GM12878 (cell line): ENCODE measurements at regions not wholly inside any gene's neighbourhood (a gene's known extent, or its start where the extent isn't known, plus 50 kb on each side); places are given as distances from the start of the nearest gene placed in this dataset.

ENCODE experiments used
- ATAC-seq: fragments of 200-7000 bp; cut with Tn5 transposase; 3 replicates; pipeline ENCODE4 v1.9.1; 2020; ENCODE audit warnings: mild to moderate bottlenecking, moderate library complexity
- BruUV-seq: library from RNA; stranded (reverse); fragments of 400-500 nt; replicated peaks from 2 replicates; lab custom pipeline; 2021; lab: Mats Ljungman, UMichigan
- CTCF ChIA-PET: fragments of 300-600 bp; sonication (Branson Sonifier 250); formaldehyde crosslinking; extraction: SDS; loops from one replicate; lab custom pipeline; 2021; ENCODE audit warnings: inconsistent platforms; lab: Yijun Ruan, JAX
- POLR2A ChIA-PET: fragments of 350-600 bp; formaldehyde crosslinking; extraction: SDS; loops from one replicate; lab custom pipeline; 2021; ENCODE audit warnings: inconsistent platforms; lab: Charles Lee
- RAD21 ChIA-PET: fragments of 300-600 bp; sonication (Branson Sonifier 250); formaldehyde crosslinking; loops from one replicate; lab custom pipeline; 2023; ENCODE audit warnings: antibody characterized with exemption; ENCODE audit not compliant: unreplicated experiment; lab: Charles Lee
- SMC1A ChIA-PET: fragments of 300-600 bp; sonication (Branson Sonifier 250); formaldehyde crosslinking; loops from one replicate; lab custom pipeline; 2023; ENCODE audit not compliant: unreplicated experiment, uncharacterized antibody; lab: Charles Lee
- DNase-seq: peaks from one replicate; pipeline ENCODE4 v3.0.0-alpha.2; 2011; ENCODE audit warnings: low read depth, low spot score
- FAIRE-seq: peaks from 3 replicates; lab custom pipeline; 2011; peaks lifted over from hg19 to GRCh38; lab: Jason Lieb, UNC
- H2AFZ ChIP-seq: 2 replicates; pipeline ENCODE4 v1.6.0; 2011; ENCODE audit warnings: low read depth, low read length, control low read depth; ENCODE audit not compliant: control insufficient read depth
- H3K27ac ChIP-seq: 2 replicates; pipeline ENCODE4 v1.5.1; 2011; ENCODE audit warnings: control low read depth; ENCODE audit not compliant: control insufficient read depth, insufficient read depth
- H3K27me3 ChIP-seq, 2 experiments: replicated peaks in 1 of 2; 2 replicates each; pipeline versions ENCODE4 v1.6.0 to v1.6.1; 2011; ENCODE audit warnings: low read length in 1 of 2; ENCODE audit not compliant: control insufficient read depth in 2 of 2, insufficient read depth in 2 of 2
- H3K36me3 ChIP-seq, 2 experiments: 2 replicates each; pipeline ENCODE4 v1.5.1; 2011; ENCODE audit warnings: low read length in 1 of 2; ENCODE audit not compliant: control insufficient read depth in 2 of 2, insufficient read depth in 2 of 2
- H3K4me1 ChIP-seq: 2 replicates; pipeline ENCODE4 v1.6.1; 2011; ENCODE audit warnings: mild to moderate bottlenecking, low read length, moderate library complexity, mixed read lengths; ENCODE audit not compliant: control insufficient read depth, insufficient read depth
- H3K4me2 ChIP-seq: 2 replicates; pipeline ENCODE4 v1.6.0; 2011; ENCODE audit warnings: control low read depth; ENCODE audit not compliant: control insufficient read depth, insufficient read depth
- H3K4me3 ChIP-seq: fragments of 200-600 bp; sonication (generic); 2 replicates; pipeline ENCODE4 v1.5.1; 2016
- H3K79me2 ChIP-seq: 2 replicates; pipeline ENCODE4 v1.6.0; 2011; ENCODE audit warnings: low read length; ENCODE audit not compliant: control insufficient read depth, insufficient read depth
- H3K9ac ChIP-seq: 2 replicates; pipeline ENCODE4 v1.8.0; 2011; ENCODE audit warnings: low read length, control low read depth, mixed read lengths; ENCODE audit not compliant: control insufficient read depth, insufficient read depth
- H3K9me3 ChIP-seq: replicated peaks from 3 replicates; pipeline ENCODE4 v1.5.1; 2011; ENCODE audit warnings: mild to moderate bottlenecking, low read length; ENCODE audit not compliant: control insufficient read depth, insufficient read depth
- H4K20me1 ChIP-seq: 2 replicates; pipeline ENCODE4 v1.6.0; 2011; ENCODE audit not compliant: control insufficient read depth, insufficient read depth
- CBFB ChIP-seq: IDR thresholded peaks from 2 replicates; pipeline ENCODE4 v1.6.1; 2016; ENCODE audit warnings: antibody characterized with exemption, low read depth
- CHD1 ChIP-seq: IDR thresholded peaks from 2 replicates; pipeline ENCODE4 v1.6.1; 2012; ENCODE audit warnings: low read depth, low read length, improper control_type of control experiment
- CHD2 ChIP-seq: IDR thresholded peaks from 2 replicates; pipeline ENCODE4 v1.6.1; 2011; ENCODE audit warnings: low read depth, low read length, improper control_type of control experiment, borderline replicate concordance
- KAT2A ChIP-seq: conservative IDR thresholded peaks from 2 replicates; pipeline ENCODE4 v1.6.1; 2011; ENCODE audit warnings: low read depth, low read length; ENCODE audit not compliant: control insufficient read depth
- KLF5 ChIP-seq: fragments of 450-650 bp; IDR thresholded peaks from 2 replicates; pipeline ENCODE4 v1.6.1; 2014; ENCODE audit warnings: mild to moderate bottlenecking; ENCODE audit not compliant: partially characterized antibody
- MXI1 ChIP-seq: fragments of 150-350 bp; IDR thresholded peaks from 2 replicates; pipeline ENCODE4 v1.6.1; 2011; ENCODE audit warnings: low read depth, mild to moderate bottlenecking, inconsistent platforms, low read length, improper control_type of control experiment
- NFXL1 ChIP-seq: fragments of 450-650 bp; IDR thresholded peaks from 2 replicates; pipeline ENCODE4 v1.6.1; 2017; ENCODE audit warnings: antibody characterized with exemption, mild to moderate bottlenecking, borderline replicate concordance
- PML ChIP-seq: IDR thresholded peaks from 2 replicates; pipeline ENCODE4 v1.6.1; 2012; ENCODE audit warnings: low read length, inconsistent platforms
- RCOR1 ChIP-seq: conservative IDR thresholded peaks from 2 replicates; pipeline ENCODE4 v1.6.1; 2012; ENCODE audit warnings: low read depth, low read length, improper control_type of control experiment
- RFX5 ChIP-seq: IDR thresholded peaks from 2 replicates; pipeline ENCODE4 v1.6.1; 2011; ENCODE audit warnings: low read depth, low read length, improper control_type of control experiment
- SMAD5 ChIP-seq: IDR thresholded peaks from 2 replicates; pipeline ENCODE4 v1.6.1; 2016; ENCODE audit warnings: antibody characterized with exemption, low read depth
- SMARCA5 ChIP-seq: fragments of 450-650 bp; IDR thresholded peaks from 2 replicates; pipeline ENCODE4 v1.6.1; 2017; ENCODE audit warnings: mild to moderate bottlenecking
- SREBF2 ChIP-seq: IDR thresholded peaks from 2 replicates; pipeline ENCODE4 v1.6.1; 2012; ENCODE audit warnings: mild to moderate bottlenecking, low read length
- STAT1 ChIP-seq: fragments of 450-650 bp; conservative IDR thresholded peaks from 2 replicates; pipeline ENCODE4 v1.6.1; 2014; ENCODE audit warnings: antibody characterized with exemption, mild to moderate bottlenecking
- SUZ12 ChIP-seq: fragments of 200-600 bp; sonication (generic); IDR thresholded peaks from one replicate; pipeline ENCODE4 v1.6.1; 2018; ENCODE audit warnings: antibody characterized with exemption, mild to moderate bottlenecking; ENCODE audit not compliant: unreplicated experiment
- ZNF622 ChIP-seq: fragments of 450-650 bp; IDR thresholded peaks from 2 replicates; pipeline ENCODE4 v1.6.1; 2017; ENCODE audit warnings: mild to moderate bottlenecking, inconsistent platforms
- ZSCAN29 ChIP-seq: fragments of 450-650 bp; IDR thresholded peaks from 2 replicates; pipeline ENCODE4 v1.6.1; 2017; ENCODE audit warnings: mild to moderate bottlenecking, moderate library complexity
- WGBS: methylation state at CpG from one replicate; pipeline ENCODE4 v1.1.6; 2016; ENCODE audit warnings: low lambda C conversion rate; ENCODE audit not compliant: insufficient replicate concordance, insufficient coverage; ENCODE audit errors: missing lambda C conversion rate; 5-methylcytosine and 5-hydroxymethylcytosine counted together
- in situ Hi-C: fragments of 300-500 bp; cut with MboI; formaldehyde crosslinking; loops from 9 replicates; pipeline ENCODE4 v1.14.3; 2018; ENCODE audit warnings: mixed read lengths
- intact Hi-C: fragments of 100-400 bp; cut with micrococcal nuclease; formaldehyde crosslinking; loops from one replicate; pipeline ENCODE4 v1.14.2; 2022; ENCODE audit not compliant: unreplicated experiment
- TF ChIP-seq, protein P1 (sequence below): fragments of 450-650 bp; IDR thresholded peaks from 2 replicates; pipeline ENCODE4 v1.6.1; 2017; ENCODE audit warnings: mild to moderate bottlenecking, moderate library complexity
- TF ChIP-seq, protein P2 (sequence below): fragments of 450-650 bp; IDR thresholded peaks from 2 replicates; pipeline ENCODE4 v1.6.1; 2017; ENCODE audit warnings: antibody characterized with exemption, mild to moderate bottlenecking, moderate library complexity
- TF ChIP-seq, protein P3 (sequence below): IDR thresholded peaks from 2 replicates; pipeline ENCODE4 v1.6.1; 2012; ENCODE audit warnings: low read length, inconsistent platforms

DNA sequence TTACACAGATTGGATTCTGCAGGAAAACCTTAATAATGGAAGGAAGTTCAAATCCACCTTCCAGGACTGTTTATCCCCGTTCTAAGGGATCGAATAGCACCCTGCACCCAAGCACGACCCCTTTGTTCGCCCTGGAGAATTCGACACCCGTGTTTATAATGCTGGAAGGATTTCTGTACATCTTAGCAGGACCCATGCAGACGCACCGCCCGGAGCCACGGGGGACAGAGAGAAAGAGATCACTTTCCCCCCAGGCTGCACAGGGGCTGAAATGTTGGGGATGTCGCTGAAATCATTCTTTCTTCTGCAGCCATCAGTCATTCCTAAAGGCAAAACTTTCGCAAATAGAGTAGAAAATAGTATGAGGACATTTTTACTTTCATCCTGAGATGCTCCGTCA is 238.7 kb upstream of the SALL3 start:
- ChIA-PET SMC1A (no interaction called here), POLR2A (no interaction called here), RAD21 (no interaction called here), CTCF (no interaction called here)
- no TSS peak for BruUV-seq
- H4K20me1 ChIP-seq = no peaks in the 10 kb centered on the region
- ATAC-seq = no peak
- no peak overlapping the region for H3K27ac ChIP-seq
- H3K36me3 ChIP-seq = no peaks in the 10 kb centered on the region
- in situ Hi-C loops = no loop called here
- H3K4me2 ChIP-seq = no peak overlapping the region
- no peak overlapping the region for H3K4me3 ChIP-seq
- TF ChIP-seq SUZ12 (no peak), ZSCAN29 (no peak), MXI1 (no peak), SREBF2 (no peak), KLF5 (no peak), STAT1 (no peak), PML (no peak), CHD2 (no peak), ZNF622 (no peak), CBFB (no peak), RCOR1 (no peak), RFX5 (no peak), SMAD5 (no peak), SMARCA5 (no peak), CHD1 (no peak), KAT2A (no peak), NFXL1 (no peak)
- TF ChIP-seq, protein P1, sequence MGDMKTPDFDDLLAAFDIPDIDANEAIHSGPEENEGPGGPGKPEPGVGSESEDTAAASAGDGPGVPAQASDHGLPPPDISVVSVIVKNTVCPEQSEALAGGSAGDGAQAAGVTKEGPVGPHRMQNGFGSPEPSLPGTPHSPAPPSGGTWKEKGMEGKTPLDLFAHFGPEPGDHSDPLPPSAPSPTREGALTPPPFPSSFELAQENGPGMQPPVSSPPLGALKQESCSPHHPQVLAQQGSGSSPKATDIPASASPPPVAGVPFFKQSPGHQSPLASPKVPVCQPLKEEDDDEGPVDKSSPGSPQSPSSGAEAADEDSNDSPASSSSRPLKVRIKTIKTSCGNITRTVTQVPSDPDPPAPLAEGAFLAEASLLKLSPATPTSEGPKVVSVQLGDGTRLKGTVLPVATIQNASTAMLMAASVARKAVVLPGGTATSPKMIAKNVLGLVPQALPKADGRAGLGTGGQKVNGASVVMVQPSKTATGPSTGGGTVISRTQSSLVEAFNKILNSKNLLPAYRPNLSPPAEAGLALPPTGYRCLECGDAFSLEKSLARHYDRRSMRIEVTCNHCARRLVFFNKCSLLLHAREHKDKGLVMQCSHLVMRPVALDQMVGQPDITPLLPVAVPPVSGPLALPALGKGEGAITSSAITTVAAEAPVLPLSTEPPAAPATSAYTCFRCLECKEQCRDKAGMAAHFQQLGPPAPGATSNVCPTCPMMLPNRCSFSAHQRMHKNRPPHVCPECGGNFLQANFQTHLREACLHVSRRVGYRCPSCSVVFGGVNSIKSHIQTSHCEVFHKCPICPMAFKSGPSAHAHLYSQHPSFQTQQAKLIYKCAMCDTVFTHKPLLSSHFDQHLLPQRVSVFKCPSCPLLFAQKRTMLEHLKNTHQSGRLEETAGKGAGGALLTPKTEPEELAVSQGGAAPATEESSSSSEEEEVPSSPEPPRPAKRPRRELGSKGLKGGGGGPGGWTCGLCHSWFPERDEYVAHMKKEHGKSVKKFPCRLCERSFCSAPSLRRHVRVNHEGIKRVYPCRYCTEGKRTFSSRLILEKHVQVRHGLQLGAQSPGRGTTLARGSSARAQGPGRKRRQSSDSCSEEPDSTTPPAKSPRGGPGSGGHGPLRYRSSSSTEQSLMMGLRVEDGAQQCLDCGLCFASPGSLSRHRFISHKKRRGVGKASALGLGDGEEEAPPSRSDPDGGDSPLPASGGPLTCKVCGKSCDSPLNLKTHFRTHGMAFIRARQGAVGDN = no peak
- TF ChIP-seq, protein P2, sequence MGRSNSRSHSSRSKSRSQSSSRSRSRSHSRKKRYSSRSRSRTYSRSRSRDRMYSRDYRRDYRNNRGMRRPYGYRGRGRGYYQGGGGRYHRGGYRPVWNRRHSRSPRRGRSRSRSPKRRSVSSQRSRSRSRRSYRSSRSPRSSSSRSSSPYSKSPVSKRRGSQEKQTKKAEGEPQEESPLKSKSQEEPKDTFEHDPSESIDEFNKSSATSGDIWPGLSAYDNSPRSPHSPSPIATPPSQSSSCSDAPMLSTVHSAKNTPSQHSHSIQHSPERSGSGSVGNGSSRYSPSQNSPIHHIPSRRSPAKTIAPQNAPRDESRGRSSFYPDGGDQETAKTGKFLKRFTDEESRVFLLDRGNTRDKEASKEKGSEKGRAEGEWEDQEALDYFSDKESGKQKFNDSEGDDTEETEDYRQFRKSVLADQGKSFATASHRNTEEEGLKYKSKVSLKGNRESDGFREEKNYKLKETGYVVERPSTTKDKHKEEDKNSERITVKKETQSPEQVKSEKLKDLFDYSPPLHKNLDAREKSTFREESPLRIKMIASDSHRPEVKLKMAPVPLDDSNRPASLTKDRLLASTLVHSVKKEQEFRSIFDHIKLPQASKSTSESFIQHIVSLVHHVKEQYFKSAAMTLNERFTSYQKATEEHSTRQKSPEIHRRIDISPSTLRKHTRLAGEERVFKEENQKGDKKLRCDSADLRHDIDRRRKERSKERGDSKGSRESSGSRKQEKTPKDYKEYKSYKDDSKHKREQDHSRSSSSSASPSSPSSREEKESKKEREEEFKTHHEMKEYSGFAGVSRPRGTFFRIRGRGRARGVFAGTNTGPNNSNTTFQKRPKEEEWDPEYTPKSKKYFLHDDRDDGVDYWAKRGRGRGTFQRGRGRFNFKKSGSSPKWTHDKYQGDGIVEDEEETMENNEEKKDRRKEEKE = no peak
- TF ChIP-seq, protein P3, sequence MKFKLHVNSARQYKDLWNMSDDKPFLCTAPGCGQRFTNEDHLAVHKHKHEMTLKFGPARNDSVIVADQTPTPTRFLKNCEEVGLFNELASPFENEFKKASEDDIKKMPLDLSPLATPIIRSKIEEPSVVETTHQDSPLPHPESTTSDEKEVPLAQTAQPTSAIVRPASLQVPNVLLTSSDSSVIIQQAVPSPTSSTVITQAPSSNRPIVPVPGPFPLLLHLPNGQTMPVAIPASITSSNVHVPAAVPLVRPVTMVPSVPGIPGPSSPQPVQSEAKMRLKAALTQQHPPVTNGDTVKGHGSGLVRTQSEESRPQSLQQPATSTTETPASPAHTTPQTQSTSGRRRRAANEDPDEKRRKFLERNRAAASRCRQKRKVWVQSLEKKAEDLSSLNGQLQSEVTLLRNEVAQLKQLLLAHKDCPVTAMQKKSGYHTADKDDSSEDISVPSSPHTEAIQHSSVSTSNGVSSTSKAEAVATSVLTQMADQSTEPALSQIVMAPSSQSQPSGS = no peak
- H2AFZ ChIP-seq = no peak overlapping the region
- WGBS = 30% methylated on average over 13 of the region's 13 CpGs
- FAIRE-seq = no peak
- intact Hi-C loops = no loop called here
- DNase-seq = no peak
- H3K4me1 ChIP-seq = no peaks in the 10 kb centered on the region
- no peaks in the 10 kb centered on the region for H3K27me3 ChIP-seq
- H3K9ac ChIP-seq = no peak overlapping the region
- H3K79me2 ChIP-seq = no peaks in the 10 kb centered on the region
- no peaks in the 10 kb centered on the region; the same call in 2 of the 3 replicates for H3K9me3 ChIP-seq
